ENCODE measurements at regions not wholly inside any gene's neighbourhood (a gene's known extent, or its start where the extent isn't known, plus 50 kb on each side); places are given as distances from the start of the nearest gene placed in this dataset.

GRCh38 chr5:113735751-113736150, 222.3 kb downstream of the YTHDC2 start:
- TF ChIP-seq CTCF (IDR thresholded peaks at IDR 0.05) (no peak), EZH2 (IDR thresholded peaks at IDR 0.05; ENCODE audit: borderline replicate concordance, insufficient read depth, low read depth, low read length, poor library complexity, severe bottlenecking) (no peak)

All from B cell (primary cell).